ENCODE measurements at regions not wholly inside any gene's neighbourhood (a gene's known extent, or its start where the extent isn't known, plus 50 kb on each side); places are given as distances from the start of the nearest gene placed in this dataset.

DNA sequence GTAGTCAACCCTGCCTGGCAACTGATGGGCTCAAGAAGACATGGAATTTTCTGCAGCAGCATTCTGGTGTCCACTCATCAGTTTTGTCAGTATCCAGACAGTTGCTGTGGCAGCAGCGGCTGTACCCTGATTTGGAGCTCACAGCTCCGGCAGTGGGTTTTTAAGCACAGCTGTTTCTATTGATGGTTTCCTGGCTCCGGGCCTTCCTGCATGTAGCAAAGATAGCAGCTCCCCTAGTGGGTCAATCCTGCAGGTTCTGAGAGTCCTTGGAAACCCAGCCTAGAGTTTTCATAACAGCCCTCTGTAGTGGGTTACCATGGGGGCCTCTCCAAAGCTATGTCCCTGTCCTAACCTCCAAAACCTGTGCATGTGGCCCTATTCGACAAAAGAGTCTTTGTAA lies 84.0 kb upstream of the ATP6AP2 start:
- TF ChIP-seq, protein P1, sequence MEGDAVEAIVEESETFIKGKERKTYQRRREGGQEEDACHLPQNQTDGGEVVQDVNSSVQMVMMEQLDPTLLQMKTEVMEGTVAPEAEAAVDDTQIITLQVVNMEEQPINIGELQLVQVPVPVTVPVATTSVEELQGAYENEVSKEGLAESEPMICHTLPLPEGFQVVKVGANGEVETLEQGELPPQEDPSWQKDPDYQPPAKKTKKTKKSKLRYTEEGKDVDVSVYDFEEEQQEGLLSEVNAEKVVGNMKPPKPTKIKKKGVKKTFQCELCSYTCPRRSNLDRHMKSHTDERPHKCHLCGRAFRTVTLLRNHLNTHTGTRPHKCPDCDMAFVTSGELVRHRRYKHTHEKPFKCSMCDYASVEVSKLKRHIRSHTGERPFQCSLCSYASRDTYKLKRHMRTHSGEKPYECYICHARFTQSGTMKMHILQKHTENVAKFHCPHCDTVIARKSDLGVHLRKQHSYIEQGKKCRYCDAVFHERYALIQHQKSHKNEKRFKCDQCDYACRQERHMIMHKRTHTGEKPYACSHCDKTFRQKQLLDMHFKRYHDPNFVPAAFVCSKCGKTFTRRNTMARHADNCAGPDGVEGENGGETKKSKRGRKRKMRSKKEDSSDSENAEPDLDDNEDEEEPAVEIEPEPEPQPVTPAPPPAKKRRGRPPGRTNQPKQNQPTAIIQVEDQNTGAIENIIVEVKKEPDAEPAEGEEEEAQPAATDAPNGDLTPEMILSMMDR (IDR thresholded peaks at IDR 0.05), result no peak
- no peaks in the 10 kb centered on the region for H3K4me1 ChIP-seq (ENCODE audit: control insufficient read depth in 1 of 2, insufficient read depth in 1 of 2, low read depth in 1 of 2, low read length in 1 of 2)
- H3K4me3 ChIP-seq (ENCODE audit: low read depth in 1 of 2, low read length in 1 of 2), result no peak overlapping the region

DNA sequence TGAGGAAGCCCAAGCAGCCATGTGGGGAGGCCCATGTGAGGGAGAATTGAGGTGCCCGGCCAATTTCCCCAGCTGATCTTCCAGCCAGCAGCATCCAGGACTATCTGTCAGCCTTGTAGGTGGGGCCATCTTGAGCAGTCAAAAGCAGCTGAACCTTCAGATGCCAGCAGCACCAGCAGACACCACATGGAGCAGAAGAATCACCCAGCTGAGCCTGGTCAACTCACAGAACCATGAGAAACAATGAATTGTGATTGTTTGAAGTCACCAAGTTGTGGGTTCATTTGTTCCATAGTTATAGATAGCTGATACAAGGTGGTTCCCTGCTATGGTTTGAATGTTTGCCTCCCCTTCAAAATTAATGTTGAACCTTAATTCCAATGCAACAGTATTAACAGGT lies 85.1 kb upstream of the ATP6AP2 start:
- Histone ChIP-seq H3K27me3 (no peaks in the 10 kb centered on the region), H3K4me3 (ENCODE audit: low read depth in 1 of 2, low read length in 1 of 2) (no peak overlapping the region), H3K4me1 (ENCODE audit: control insufficient read depth in 1 of 2, insufficient read depth in 1 of 2, low read depth in 1 of 2, low read length in 1 of 2) (no peaks in the 10 kb centered on the region), H3K9me3 (no peaks in the 10 kb centered on the region), H3K36me3 (no peaks in the 10 kb centered on the region), H3K27ac (no peak overlapping the region)
- TF ChIP-seq, protein P1 (IDR thresholded peaks at IDR 0.05), result no peak

More for the DNA sequence above, 84.0 kb upstream of the ATP6AP2 start:
- Histone ChIP-seq H3K27ac (no peak overlapping the region), H3K36me3 (no peaks in the 10 kb centered on the region), H3K9me3 (no peaks in the 10 kb centered on the region), H3K27me3 (no peaks in the 10 kb centered on the region)

DNA sequence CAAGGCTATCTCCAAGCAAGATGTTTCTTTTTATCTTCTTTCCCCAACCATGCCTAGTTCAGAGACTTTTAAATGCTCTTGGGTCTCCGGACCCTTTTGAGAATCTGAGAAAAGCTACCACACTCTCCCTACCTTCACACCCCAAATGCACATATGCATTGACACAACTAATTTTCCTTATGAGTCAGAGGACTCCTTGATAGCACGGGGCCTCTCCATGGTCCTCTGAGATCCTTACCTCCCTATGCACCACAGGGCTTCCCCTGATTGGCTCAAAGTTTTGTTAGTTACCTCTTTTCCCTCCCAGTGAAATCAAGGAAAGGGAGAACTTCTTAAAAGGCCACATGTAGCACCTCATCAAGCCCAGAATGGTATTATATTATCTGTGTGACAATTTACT lies 86.8 kb upstream of the ATP6AP2 start:
- no peak overlapping the region for H3K4me3 ChIP-seq (ENCODE audit: low read depth in 1 of 2, low read length in 1 of 2)
- TF ChIP-seq, protein P1 (IDR thresholded peaks at IDR 0.05), result no peak
- no peaks in the 10 kb centered on the region for H3K9me3 ChIP-seq
- no peak overlapping the region for H3K27ac ChIP-seq
- no peaks in the 10 kb centered on the region for H3K4me1 ChIP-seq (ENCODE audit: control insufficient read depth in 1 of 2, insufficient read depth in 1 of 2, low read depth in 1 of 2, low read length in 1 of 2)
- H3K27me3 ChIP-seq, result no peaks in the 10 kb centered on the region
- H3K36me3 ChIP-seq, result no peaks in the 10 kb centered on the region

DNA sequence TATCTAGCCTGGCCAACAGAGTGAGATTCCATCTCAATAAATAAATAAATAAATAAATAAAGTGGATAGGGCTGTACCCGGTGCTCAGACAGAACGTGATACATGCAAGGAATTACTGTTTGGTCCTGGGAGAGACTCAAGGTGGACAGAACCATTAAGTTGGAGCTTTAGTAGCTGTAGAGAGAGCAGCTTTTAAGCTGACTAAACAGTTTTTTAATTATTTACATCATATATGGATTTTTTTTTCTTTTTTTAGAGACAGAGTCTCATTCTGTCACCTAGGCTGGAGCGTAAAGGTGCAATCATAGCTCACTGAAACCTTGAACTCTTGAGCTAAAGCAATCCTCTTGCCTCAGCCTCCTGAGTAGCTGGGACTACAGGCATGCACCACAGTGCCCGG lies 92.5 kb upstream of the ATP6AP2 start:
- Histone ChIP-seq H3K27ac (no peak overlapping the region), H3K4me1 (ENCODE audit: control insufficient read depth in 1 of 2, insufficient read depth in 1 of 2, low read depth in 1 of 2, low read length in 1 of 2) (no peaks in the 10 kb centered on the region), H3K36me3 (no peaks in the 10 kb centered on the region), H3K9me3 (no peaks in the 10 kb centered on the region), H3K27me3 (no peaks in the 10 kb centered on the region), H3K4me3 (ENCODE audit: low read depth in 1 of 2, low read length in 1 of 2) (no peak overlapping the region)
- TF ChIP-seq, protein P1 (IDR thresholded peaks at IDR 0.05), result no peak

DNA sequence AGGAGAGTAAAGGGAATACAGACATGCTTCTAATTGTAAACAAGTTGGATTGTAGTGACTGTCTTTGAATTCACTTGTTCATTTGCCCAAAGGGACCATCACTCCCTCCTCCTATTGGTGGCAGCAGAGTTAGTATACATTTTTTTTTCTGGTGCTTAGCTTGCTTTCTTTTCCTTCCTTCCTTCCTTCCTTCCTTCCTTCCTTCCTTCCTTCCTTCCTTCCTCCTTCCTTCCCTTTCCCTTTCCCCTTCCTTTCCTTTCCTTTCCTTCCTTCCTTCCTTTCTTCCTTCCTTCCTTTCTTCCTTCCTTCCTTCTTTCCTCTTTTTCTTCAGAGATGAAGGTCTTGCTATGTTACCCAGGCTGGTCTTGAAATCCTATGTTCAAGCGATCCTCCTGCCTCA lies 94.8 kb upstream of the ATP6AP2 start:
- Histone ChIP-seq H3K9me3 (no peaks in the 10 kb centered on the region), H3K4me1 (ENCODE audit: control insufficient read depth in 1 of 2, insufficient read depth in 1 of 2, low read depth in 1 of 2, low read length in 1 of 2) (no peaks in the 10 kb centered on the region), H3K27me3 (no peaks in the 10 kb centered on the region), H3K27ac (no peak overlapping the region), H3K4me3 (ENCODE audit: low read depth in 1 of 2, low read length in 1 of 2) (no peak overlapping the region), H3K36me3 (no peaks in the 10 kb centered on the region)
- TF ChIP-seq, protein P1 (IDR thresholded peaks at IDR 0.05), result no peak
